ENCODE measurements at regions not wholly inside any gene's neighbourhood (a gene's known extent, or its start where the extent isn't known, plus 50 kb on each side); places are given as distances from the start of the nearest gene placed in this dataset.

GRCh38 chr2:177127821-177128220 lies 84.8 kb upstream of the HNRNPA3 start:
- Histone ChIP-seq H3K4me3 (ENCODE audit: low read depth in 1 of 3, low read length in 3 of 3) (no peak overlapping the region), H3K27ac (ENCODE audit: low read depth in 1 of 2, low read length in 2 of 2) (no peak overlapping the region), H3K4me1 (ENCODE audit: control insufficient read depth in 4 of 4, insufficient read depth in 4 of 4, low read length in 3 of 4) (no peaks in the 10 kb centered on the region), H3K27me3 (ENCODE audit: control insufficient read depth in 4 of 4, insufficient read depth in 4 of 4, low read length in 3 of 4) (no peaks in the 10 kb centered on the region), H3K36me3 (ENCODE audit: control insufficient read depth in 4 of 4, insufficient read depth in 3 of 4, low read depth in 1 of 4, low read length in 3 of 4) (no peaks in the 10 kb centered on the region), H3K9ac (ENCODE audit: low read depth in 1 of 2, low read length in 2 of 2) (no peak overlapping the region), H3K9me3 (ENCODE audit: control insufficient read depth in 4 of 4, low read length in 3 of 4) (no peaks in the 10 kb centered on the region)
- DNase-seq (ENCODE audit: low spot score): no peak
- no peak for TF ChIP-seq HNF4G (IDR thresholded peaks at IDR 0.05)
- no peak for TF ChIP-seq HNF4A (conservative IDR thresholded peaks at IDR 0.05)
- no peak for TF ChIP-seq YY1 (IDR thresholded peaks at IDR 0.05)
- TF ChIP-seq TAF1 (conservative IDR thresholded peaks at IDR 0.05): no peak
- 93% methylated on average over 6 of the region's 6 CpGs for WGBS

GRCh38 chr2:177129610-177130009 lies 83.0 kb upstream of the HNRNPA3 start:
- WGBS: 90% methylated on average over 3 of the region's 3 CpGs
- H3K9me3 ChIP-seq (ENCODE audit: control insufficient read depth in 4 of 4, low read length in 3 of 4): no peaks in the 10 kb centered on the region
- H3K36me3 ChIP-seq (ENCODE audit: control insufficient read depth in 4 of 4, insufficient read depth in 3 of 4, low read depth in 1 of 4, low read length in 3 of 4): no peaks in the 10 kb centered on the region
- TF ChIP-seq GABPA (IDR thresholded peaks at IDR 0.05 in 1 of 2, conservative IDR thresholded peaks at IDR 0.05 in 1 of 2) (no peak), RAD21 (IDR thresholded peaks at IDR 0.05) (no peak), REST (IDR thresholded peaks at IDR 0.05) (no peak)
- TF ChIP-seq, protein P1, sequence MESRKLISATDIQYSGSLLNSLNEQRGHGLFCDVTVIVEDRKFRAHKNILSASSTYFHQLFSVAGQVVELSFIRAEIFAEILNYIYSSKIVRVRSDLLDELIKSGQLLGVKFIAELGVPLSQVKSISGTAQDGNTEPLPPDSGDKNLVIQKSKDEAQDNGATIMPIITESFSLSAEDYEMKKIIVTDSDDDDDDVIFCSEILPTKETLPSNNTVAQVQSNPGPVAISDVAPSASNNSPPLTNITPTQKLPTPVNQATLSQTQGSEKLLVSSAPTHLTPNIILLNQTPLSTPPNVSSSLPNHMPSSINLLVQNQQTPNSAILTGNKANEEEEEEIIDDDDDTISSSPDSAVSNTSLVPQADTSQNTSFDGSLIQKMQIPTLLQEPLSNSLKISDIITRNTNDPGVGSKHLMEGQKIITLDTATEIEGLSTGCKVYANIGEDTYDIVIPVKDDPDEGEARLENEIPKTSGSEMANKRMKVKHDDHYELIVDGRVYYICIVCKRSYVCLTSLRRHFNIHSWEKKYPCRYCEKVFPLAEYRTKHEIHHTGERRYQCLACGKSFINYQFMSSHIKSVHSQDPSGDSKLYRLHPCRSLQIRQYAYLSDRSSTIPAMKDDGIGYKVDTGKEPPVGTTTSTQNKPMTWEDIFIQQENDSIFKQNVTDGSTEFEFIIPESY (IDR thresholded peaks at IDR 0.05): no peak
- no peaks in the 10 kb centered on the region for H3K4me1 ChIP-seq (ENCODE audit: control insufficient read depth in 4 of 4, insufficient read depth in 4 of 4, low read length in 3 of 4)
- no peak overlapping the region for H3K4me3 ChIP-seq (ENCODE audit: low read depth in 1 of 3, low read length in 3 of 3)
- H3K27ac ChIP-seq (ENCODE audit: low read depth in 1 of 2, low read length in 2 of 2): no peak overlapping the region
- no peak overlapping the region for H3K9ac ChIP-seq (ENCODE audit: low read depth in 1 of 2, low read length in 2 of 2)
- H3K27me3 ChIP-seq (ENCODE audit: control insufficient read depth in 4 of 4, insufficient read depth in 4 of 4, low read length in 3 of 4): no peaks in the 10 kb centered on the region
- DNase-seq (ENCODE audit: low spot score): no peak

DNA sequence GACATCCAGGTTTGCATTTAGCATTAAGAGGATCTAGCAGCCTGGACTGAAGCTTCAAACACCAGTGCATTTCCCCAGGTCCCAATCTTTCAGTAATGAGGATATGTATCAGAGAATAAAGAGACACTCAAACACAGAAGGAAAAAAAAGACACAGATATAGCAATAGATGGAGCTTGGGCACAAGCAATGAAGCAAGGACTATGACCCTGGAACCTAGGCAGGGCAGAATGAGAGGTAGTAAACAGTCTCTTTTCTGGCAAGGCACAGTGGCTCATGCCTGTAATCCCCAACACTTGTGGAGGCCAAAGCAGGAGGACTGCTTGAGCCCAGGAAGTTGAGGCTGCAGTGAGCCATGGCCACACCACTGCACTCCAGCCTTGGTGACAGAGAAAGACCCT lies 80.7 kb upstream of the HNRNPA3 start:
- Histone ChIP-seq H3K4me1 (ENCODE audit: control insufficient read depth in 4 of 4, insufficient read depth in 4 of 4, low read length in 3 of 4) (no peaks in the 10 kb centered on the region), H3K4me3 (ENCODE audit: low read depth in 1 of 3, low read length in 3 of 3) (no peak overlapping the region), H3K9me3 (ENCODE audit: control insufficient read depth in 4 of 4, low read length in 3 of 4) (no peaks in the 10 kb centered on the region), H3K9ac (ENCODE audit: low read depth in 1 of 2, low read length in 2 of 2) (no peak overlapping the region), H3K27me3 (ENCODE audit: control insufficient read depth in 4 of 4, insufficient read depth in 4 of 4, low read length in 3 of 4) (no peaks in the 10 kb centered on the region), H3K36me3 (ENCODE audit: control insufficient read depth in 4 of 4, insufficient read depth in 3 of 4, low read depth in 1 of 4, low read length in 3 of 4) (no peaks in the 10 kb centered on the region), H3K27ac (ENCODE audit: low read depth in 1 of 2, low read length in 2 of 2) (no peak overlapping the region)
- TF ChIP-seq CTCF (IDR thresholded peaks at IDR 0.05; ENCODE audit: low read depth, low read length, missing input control): no peak
- TF ChIP-seq YY1 (IDR thresholded peaks at IDR 0.05): no peak
- TF ChIP-seq RXRA (IDR thresholded peaks at IDR 0.05): no peak
- no peak for TF ChIP-seq GABPA (IDR thresholded peaks at IDR 0.05 in 1 of 2, conservative IDR thresholded peaks at IDR 0.05 in 1 of 2)
- no peak for TF ChIP-seq JUND (IDR thresholded peaks at IDR 0.05)
- TF ChIP-seq FOXA2 (IDR thresholded peaks at IDR 0.05): no peak
- TF ChIP-seq RAD21 (IDR thresholded peaks at IDR 0.05): no peak
- no peak for TF ChIP-seq EGR1 (IDR thresholded peaks at IDR 0.05; ENCODE audit: low read depth in 2 of 2)
- TF ChIP-seq FOXA1 (IDR thresholded peaks at IDR 0.05): no peak
- no peak for TF ChIP-seq HNF4A (conservative IDR thresholded peaks at IDR 0.05)
- no peak for TF ChIP-seq TAF1 (conservative IDR thresholded peaks at IDR 0.05)
- DNase-seq (ENCODE audit: low spot score): no peak
